PC-9 (cell line): ENCODE measurements at regions not wholly inside any gene's neighbourhood (a gene's known extent, or its start where the extent isn't known, plus 50 kb on each side); places are given as distances from the start of the nearest gene placed in this dataset.

Source experiments
- BruUV-seq: library from RNA; stranded (reverse); fragments of 400-500 nt; replicated peaks from 2 replicates; lab custom pipeline; 2021; lab: Mats Ljungman, UMichigan
- CTCF ChIA-PET: fragments of 300-600 bp; sonication (Branson Sonifier 250); formaldehyde crosslinking; loops from one replicate; lab custom pipeline; 2022; ENCODE audit warnings: antibody characterized with exemption; lab: Charles Lee
- POLR2A ChIA-PET: fragments of 300-600 bp; sonication (Branson Sonifier 250); formaldehyde crosslinking; loops from one replicate; lab custom pipeline; 2022; ENCODE audit warnings: antibody characterized with exemption; ENCODE audit not compliant: unreplicated experiment; lab: Charles Lee
- DNase-seq, 2 experiments: peaks; one replicate each; pipeline versions ENCODE4 v3.0.0 to v3.0.0-alpha.2; 2015 to 2022; ENCODE audit warnings: mixed read lengths in 1 of 2
- H2AFZ ChIP-seq: fragments of 200-600 bp; sonication (generic); 2 replicates; pipeline ENCODE4 v1.8.1; 2017; ENCODE audit warnings: antibody characterized with exemption
- H3F3A ChIP-seq: fragments of 200-600 bp; sonication (generic); 2 replicates; pipeline ENCODE4 v1.8.1; 2017; ENCODE audit warnings: antibody characterized with exemption, mild to moderate bottlenecking, low read depth; ENCODE audit not compliant: insufficient read depth
- H3K27ac ChIP-seq: fragments of 200-600 bp; sonication (generic); 2 replicates; pipeline ENCODE4 v1.6.1; 2016; ENCODE audit warnings: mixed run types
- H3K27me3 ChIP-seq: fragments of 200-600 bp; sonication (generic); 2 replicates; pipeline ENCODE4 v1.6.1; 2016; ENCODE audit warnings: low read depth, mixed run types; ENCODE audit not compliant: insufficient read depth
- H3K36me3 ChIP-seq: fragments of 200-600 bp; sonication (generic); 2 replicates; pipeline ENCODE4 v1.6.1; 2016; ENCODE audit warnings: low read depth, mixed run types
- H3K4me1 ChIP-seq: fragments of 200-600 bp; sonication (generic); replicated peaks from 2 replicates; pipeline ENCODE4 v1.6.1; 2016; ENCODE audit warnings: mixed run types; ENCODE audit not compliant: insufficient read depth
- H3K4me2 ChIP-seq: fragments of 200-600 bp; sonication (generic); 2 replicates; pipeline ENCODE4 v1.6.1; 2017; ENCODE audit warnings: mixed run types
- H3K4me3 ChIP-seq: fragments of 200-600 bp; sonication (generic); 2 replicates; pipeline ENCODE4 v1.6.1; 2016; ENCODE audit warnings: mixed run types
- H3K79me2 ChIP-seq: fragments of 200-600 bp; sonication (generic); 2 replicates; pipeline ENCODE4 v1.6.1; 2017; ENCODE audit warnings: low read depth, mixed run types
- H3K9me2 ChIP-seq: fragments of 200-600 bp; sonication (generic); 2 replicates; pipeline ENCODE4 v1.8.1; 2017; ENCODE audit warnings: mild to moderate bottlenecking; ENCODE audit not compliant: insufficient read depth
- H3K9me3 ChIP-seq: fragments of 200-600 bp; sonication (generic); 2 replicates; pipeline ENCODE4 v1.8.1; 2016; ENCODE audit warnings: low read depth; ENCODE audit not compliant: insufficient read depth
- H4K20me1 ChIP-seq: fragments of 200-600 bp; sonication (generic); 2 replicates; pipeline ENCODE4 v1.8.1; 2017; ENCODE audit not compliant: insufficient read depth
- EZH2 ChIP-seq: fragments of 200-600 bp; sonication (generic); IDR thresholded peaks from 2 replicates; pipeline ENCODE4 v1.8.0; 2017; ENCODE audit warnings: antibody characterized with exemption, low read depth
- intact Hi-C: fragments of 100-400 bp; cut with micrococcal nuclease; formaldehyde crosslinking; loops from one replicate; pipeline ENCODE4 v1.10.0; 2022; ENCODE audit not compliant: unreplicated experiment
- TF ChIP-seq, protein P1 (sequence below): fragments of 200-600 bp; sonication (generic); conservative IDR thresholded peaks from 2 replicates; pipeline ENCODE4 v1.6.1; 2017; ENCODE audit warnings: mixed run types, antibody characterized with exemption, mild to moderate bottlenecking, moderate library complexity

- Histone ChIP-seq H3K79me2 (no peaks in the 10 kb centered on the region), H3K9me2 (no peaks in the 10 kb centered on the region), H3K4me1 (no peaks in the 10 kb centered on the region), H3K4me2 (no peak overlapping the region), H3K27me3 (no peaks in the 10 kb centered on the region), H3K9me3 (no peaks in the 10 kb centered on the region), H4K20me1 (no peaks in the 10 kb centered on the region), H3K36me3 (no peaks in the 10 kb centered on the region), H2AFZ (no peak overlapping the region), H3K4me3 (no peak overlapping the region), H3K27ac (no peak overlapping the region), H3F3A (no peaks in the 10 kb centered on the region)
- DNase-seq, result no peak
- POLR2A ChIA-PET, result no interaction called here
- CTCF ChIA-PET, result no interaction called here
- TF ChIP-seq, protein P1, sequence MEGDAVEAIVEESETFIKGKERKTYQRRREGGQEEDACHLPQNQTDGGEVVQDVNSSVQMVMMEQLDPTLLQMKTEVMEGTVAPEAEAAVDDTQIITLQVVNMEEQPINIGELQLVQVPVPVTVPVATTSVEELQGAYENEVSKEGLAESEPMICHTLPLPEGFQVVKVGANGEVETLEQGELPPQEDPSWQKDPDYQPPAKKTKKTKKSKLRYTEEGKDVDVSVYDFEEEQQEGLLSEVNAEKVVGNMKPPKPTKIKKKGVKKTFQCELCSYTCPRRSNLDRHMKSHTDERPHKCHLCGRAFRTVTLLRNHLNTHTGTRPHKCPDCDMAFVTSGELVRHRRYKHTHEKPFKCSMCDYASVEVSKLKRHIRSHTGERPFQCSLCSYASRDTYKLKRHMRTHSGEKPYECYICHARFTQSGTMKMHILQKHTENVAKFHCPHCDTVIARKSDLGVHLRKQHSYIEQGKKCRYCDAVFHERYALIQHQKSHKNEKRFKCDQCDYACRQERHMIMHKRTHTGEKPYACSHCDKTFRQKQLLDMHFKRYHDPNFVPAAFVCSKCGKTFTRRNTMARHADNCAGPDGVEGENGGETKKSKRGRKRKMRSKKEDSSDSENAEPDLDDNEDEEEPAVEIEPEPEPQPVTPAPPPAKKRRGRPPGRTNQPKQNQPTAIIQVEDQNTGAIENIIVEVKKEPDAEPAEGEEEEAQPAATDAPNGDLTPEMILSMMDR, result no peak
- TF ChIP-seq EZH2, result no peak
- no TSS peak for BruUV-seq
- intact Hi-C loops, result no loop called here
Measured at GRCh38 chr5:65077653-65078052, 308.9 kb downstream of the CWC27 start.

DNA sequence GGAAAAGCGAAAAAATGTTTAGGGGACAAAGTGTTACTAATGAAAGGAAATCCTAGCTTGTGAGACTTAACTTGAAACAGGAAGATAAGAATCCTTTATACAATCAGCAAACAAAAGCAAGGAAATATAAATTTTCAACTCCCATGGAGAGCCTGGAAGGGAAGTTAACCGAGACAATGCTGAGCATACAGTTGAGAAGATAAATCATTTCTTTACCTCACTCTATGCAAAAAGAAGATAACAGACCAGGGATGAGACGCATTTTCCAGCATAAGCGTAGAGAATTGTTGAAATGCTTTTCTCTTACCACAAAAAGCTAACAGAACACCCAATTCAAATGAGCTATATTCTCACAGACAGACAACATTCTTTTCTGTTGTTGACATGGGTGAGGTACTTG is 309.6 kb downstream of the CWC27 start:
- no peaks in the 10 kb centered on the region for H4K20me1 ChIP-seq
- no peak overlapping the region for H3K4me3 ChIP-seq
- no peaks in the 10 kb centered on the region for H3K79me2 ChIP-seq
- DNase-seq, result no peak
- H3K4me2 ChIP-seq, result no peak overlapping the region
- no peaks in the 10 kb centered on the region for H3K9me3 ChIP-seq
- no peaks in the 10 kb centered on the region for H3F3A ChIP-seq
- H3K4me1 ChIP-seq, result no peaks in the 10 kb centered on the region
- ChIA-PET POLR2A (no interaction called here), CTCF (no interaction called here)
- H3K9me2 ChIP-seq, result no peaks in the 10 kb centered on the region
- TF ChIP-seq EZH2, result no peak
- TF ChIP-seq, protein P1, result no peak
- 0 out of 2 replicates have a peak overlapping the region, but pooled peaks have one; percentile 3 for H2AFZ ChIP-seq
- BruUV-seq, result no TSS peak
- H3K27ac ChIP-seq, result no peak overlapping the region
- no peaks in the 10 kb centered on the region for H3K36me3 ChIP-seq
- H3K27me3 ChIP-seq, result no peaks in the 10 kb centered on the region
- intact Hi-C loops, result no loop called here

- H3K4me3 ChIP-seq, result no peak overlapping the region
- H3K79me2 ChIP-seq, result no peaks in the 10 kb centered on the region
- no peak overlapping the region for H3K4me2 ChIP-seq
- H3F3A ChIP-seq, result no peaks in the 10 kb centered on the region
- H3K9me2 ChIP-seq, result no peaks in the 10 kb centered on the region
- H3K27me3 ChIP-seq, result no peaks in the 10 kb centered on the region
- ChIA-PET POLR2A (no interaction called here), CTCF (no interaction called here)
- TF ChIP-seq, protein P1, result no peak
- TF ChIP-seq EZH2, result no peak
- H3K27ac ChIP-seq, result no peak overlapping the region
- no peaks in the 10 kb centered on the region for H3K9me3 ChIP-seq
- H2AFZ ChIP-seq, result no peak overlapping the region; the same call in 1 of the 2 replicates
- no peaks in the 10 kb centered on the region for H3K36me3 ChIP-seq
- intact Hi-C loops, result no loop called here
- DNase-seq, result no peak
- no peaks in the 10 kb centered on the region for H4K20me1 ChIP-seq
- no peaks in the 10 kb centered on the region for H3K4me1 ChIP-seq
- BruUV-seq, result no TSS peak
Measured at GRCh38 chr5:65081071-65081470, 312.3 kb downstream of the CWC27 start.
